ACC112 (cell line): ENCODE measurements at regions not wholly inside any gene's neighbourhood (a gene's known extent, or its start where the extent isn't known, plus 50 kb on each side); places are given as distances from the start of the nearest gene placed in this dataset.

Experiments used
- H2AFZ ChIP-seq: fragments of 200-600 bp; sonication (generic); one replicate; pipeline ENCODE4 v1.6.0; 2017; ENCODE audit warnings: antibody characterized with exemption, low read length; ENCODE audit not compliant: unreplicated experiment
- H3K27ac ChIP-seq: fragments of 200-600 bp; sonication (generic); 2 replicates; pipeline ENCODE4 v1.5.1; 2014; ENCODE audit warnings: low read depth, mild to moderate bottlenecking, antibody characterized with exemption, low read length, moderate library complexity
- H3K27me3 ChIP-seq: fragments of 200-600 bp; sonication (generic); 2 replicates; pipeline ENCODE4 v1.6.1; 2014; ENCODE audit warnings: mild to moderate bottlenecking, antibody characterized with exemption, low read length, moderate library complexity, mixed read lengths; ENCODE audit not compliant: insufficient read depth
- H3K36me3 ChIP-seq: fragments of 200-600 bp; sonication (generic); 2 replicates; pipeline ENCODE4 v1.6.1; 2016; ENCODE audit warnings: mild to moderate bottlenecking, antibody characterized with exemption, low read length, moderate library complexity, mixed read lengths; ENCODE audit not compliant: insufficient read depth
- H3K4me1 ChIP-seq: fragments of 200-600 bp; sonication (generic); one replicate; pipeline ENCODE4 v1.6.1; 2016; ENCODE audit warnings: low read length, mixed read lengths; ENCODE audit not compliant: insufficient read depth, unreplicated experiment, control insufficient read depth
- H3K4me3 ChIP-seq: fragments of 200-600 bp; sonication (generic); 2 replicates; pipeline ENCODE4 v1.5.1; 2014; ENCODE audit warnings: mild to moderate bottlenecking, low read depth, low read length
- H3K79me2 ChIP-seq: fragments of 200-600 bp; sonication (generic); one replicate; pipeline ENCODE4 v1.6.0; 2016; ENCODE audit warnings: low read length; ENCODE audit not compliant: control insufficient read depth, unreplicated experiment, insufficient read depth

- Histone ChIP-seq H3K27ac (no peak overlapping the region), H3K4me3 (no peak overlapping the region), H3K36me3 (no peaks in the 10 kb centered on the region), H2AFZ (no peak overlapping the region), H3K4me1 (peaks cover 23% of the 10 kb centered on the region), H3K79me2 (peaks cover 3% of the 10 kb centered on the region), H3K27me3 (no peaks in the 10 kb centered on the region)
Observed at GRCh38 chr11:8833568-8834315, 77.2 kb upstream of the AKIP1 start.

- Histone ChIP-seq H3K27ac (no peak overlapping the region), H3K4me3 (no peak overlapping the region), H3K36me3 (no peaks in the 10 kb centered on the region), H3K4me1 (peaks cover 24% of the 10 kb centered on the region), H2AFZ (no peak overlapping the region), H3K27me3 (no peaks in the 10 kb centered on the region), H3K79me2 (peaks cover 3% of the 10 kb centered on the region)
Observed at GRCh38 chr11:8834379-8834778, 76.6 kb upstream of the AKIP1 start.

GRCh38 chr11:8838248-8838647, 72.7 kb upstream of the AKIP1 start:
- Histone ChIP-seq H3K4me3 (no peak overlapping the region), H3K27ac (no peak overlapping the region), H3K4me1 (peaks cover 23% of the 10 kb centered on the region), H2AFZ (no peak overlapping the region), H3K36me3 (no peaks in the 10 kb centered on the region), H3K27me3 (no peaks in the 10 kb centered on the region), H3K79me2 (peaks cover 3% of the 10 kb centered on the region)

- H3K27me3 ChIP-seq: no peaks in the 10 kb centered on the region
- no peak overlapping the region for H3K27ac ChIP-seq
- peaks cover 3% of the 10 kb centered on the region for H3K79me2 ChIP-seq
- no peak overlapping the region for H2AFZ ChIP-seq
- no peaks in the 10 kb centered on the region for H3K36me3 ChIP-seq
- no peak overlapping the region for H3K4me3 ChIP-seq
- H3K4me1 ChIP-seq: peaks cover 14% of the 10 kb centered on the region
Observed at GRCh38 chr11:8839306-8839956, 71.6 kb upstream of the AKIP1 start.

- Histone ChIP-seq H3K4me1 (peaks cover 14% of the 10 kb centered on the region), H3K27me3 (no peaks in the 10 kb centered on the region), H3K4me3 (no peak overlapping the region), H3K79me2 (peaks cover 2% of the 10 kb centered on the region), H3K27ac (no peak overlapping the region), H3K36me3 (no peaks in the 10 kb centered on the region), H2AFZ (no peak overlapping the region)
Observed at GRCh38 chr11:8839957-8840945, 70.7 kb upstream of the AKIP1 start.

GRCh38 chr11:8841899-8842298, 69.1 kb upstream of the AKIP1 start:
- H3K36me3 ChIP-seq: no peaks in the 10 kb centered on the region
- H3K4me1 ChIP-seq: peaks cover 14% of the 10 kb centered on the region
- H3K27ac ChIP-seq: no peak overlapping the region
- no peaks in the 10 kb centered on the region for H3K79me2 ChIP-seq
- H2AFZ ChIP-seq: no peak overlapping the region
- no peaks in the 10 kb centered on the region for H3K27me3 ChIP-seq
- no peak overlapping the region for H3K4me3 ChIP-seq

GRCh38 chr11:8858808-8859207, 52.2 kb upstream of the AKIP1 start:
- Histone ChIP-seq H2AFZ (no peak overlapping the region), H3K36me3 (no peaks in the 10 kb centered on the region), H3K4me1 (peaks cover 6% of the 10 kb centered on the region), H3K4me3 (no peak overlapping the region), H3K79me2 (peaks cover 7% of the 10 kb centered on the region), H3K27me3 (no peaks in the 10 kb centered on the region), H3K27ac (no peak overlapping the region)
